ENCODE measurements at regions not wholly inside any gene's neighbourhood (a gene's known extent, or its start where the extent isn't known, plus 50 kb on each side); places are given as distances from the start of the nearest gene placed in this dataset.

GRCh38 chr4:89615051-89615450 lies 221.9 kb downstream of the SNCA start:
- intact Hi-C loops (cut with DNase I; ENCODE audit: low total_unique reads): no loop called here
- TF ChIP-seq POLR2A (IDR thresholded peaks at IDR 0.05) (no peak), CTCF (IDR thresholded peaks at IDR 0.05) (no peak)
- WGBS, 2 donors: 69 to 80% methylated on average over 4 of the region's 4 CpGs
- no peak for DNase-seq (ENCODE audit: low spot score in 2 of 2)
- no peak overlapping the region for H3K4me3 ChIP-seq (ENCODE audit: low read depth, poor library complexity, severe bottlenecking)

- no peak for DNase-seq (ENCODE audit: low spot score in 2 of 2)
- no peak overlapping the region for H3K4me3 ChIP-seq (ENCODE audit: low read depth, poor library complexity, severe bottlenecking)
- TF ChIP-seq POLR2A (IDR thresholded peaks at IDR 0.05) (no peak), CTCF (IDR thresholded peaks at IDR 0.05) (no peak)
- intact Hi-C loops (cut with DNase I; ENCODE audit: low total_unique reads): no loop called here
These were observed 222.8 kb downstream of the SNCA start for GRCh38 chr4:89614155-89614554.

- no peak overlapping the region for H3K4me3 ChIP-seq (ENCODE audit: low read depth, poor library complexity, severe bottlenecking)
- intact Hi-C loops (cut with DNase I; ENCODE audit: low total_unique reads): no loop called here
- TF ChIP-seq CTCF (IDR thresholded peaks at IDR 0.05) (no peak), POLR2A (IDR thresholded peaks at IDR 0.05) (no peak)
- DNase-seq (ENCODE audit: low spot score in 2 of 2): no peak
- WGBS, 2 donors: 94 to 100% methylated on average over 4 of the region's 4 CpGs
These were observed 226.7 kb downstream of the SNCA start for GRCh38 chr4:89610236-89610635.

- 77 to 86% methylated on average over 5 of the region's 5 CpGs for WGBS, 2 donors
- TF ChIP-seq CTCF (IDR thresholded peaks at IDR 0.05) (no peak), POLR2A (IDR thresholded peaks at IDR 0.05) (no peak)
- intact Hi-C loops (cut with DNase I; ENCODE audit: low total_unique reads): no loop called here
- DNase-seq (ENCODE audit: low spot score in 2 of 2): no peak
- no peak overlapping the region for H3K4me3 ChIP-seq (ENCODE audit: low read depth, poor library complexity, severe bottlenecking)
These were observed 227.2 kb downstream of the SNCA start for GRCh38 chr4:89609756-89610155.

GRCh38 chr4:89604951-89605350 lies 232.0 kb downstream of the SNCA start:
- intact Hi-C loops (cut with DNase I; ENCODE audit: low total_unique reads): no loop called here
- 96 to 97% methylated on average over 6 of the region's 6 CpGs for WGBS, 2 donors
- no peak overlapping the region for H3K4me3 ChIP-seq (ENCODE audit: low read depth, poor library complexity, severe bottlenecking)
- TF ChIP-seq POLR2A (IDR thresholded peaks at IDR 0.05): no peak
- no peak for TF ChIP-seq CTCF (IDR thresholded peaks at IDR 0.05)
- no peak for DNase-seq (ENCODE audit: low spot score in 2 of 2)

- TF ChIP-seq POLR2A (IDR thresholded peaks at IDR 0.05) (no peak), CTCF (IDR thresholded peaks at IDR 0.05) (no peak)
- no peak overlapping the region for H3K4me3 ChIP-seq (ENCODE audit: low read depth, poor library complexity, severe bottlenecking)
- intact Hi-C loops (cut with DNase I; ENCODE audit: low total_unique reads): loop anchor here (5.0 kb wide), 1 partner anchor 298 kb away; no protein-coding TSS in a partner anchor
- no peak for DNase-seq (ENCODE audit: low spot score in 2 of 2)
These were observed 237.9 kb downstream of the SNCA start for GRCh38 chr4:89599026-89599425.
